HFF-Myc (cell line): ENCODE measurements at regions not wholly inside any gene's neighbourhood (a gene's known extent, or its start where the extent isn't known, plus 50 kb on each side); places are given as distances from the start of the nearest gene placed in this dataset.

Source experiments
- DNase-seq: peaks from one replicate; pipeline ENCODE4 v3.0.0-alpha.2; 2011; ENCODE audit warnings: low read depth; ENCODE audit errors: extremely low read depth
- H3K4me3 ChIP-seq: replicated peaks from 2 replicates; pipeline ENCODE4 v1.5.1; 2011; ENCODE audit warnings: low read depth, mild to moderate bottlenecking, control low read depth, low read length
- TF ChIP-seq, protein P1 (sequence below): IDR thresholded peaks from 2 replicates; pipeline ENCODE4 v1.5.1; 2012; ENCODE audit warnings: mild to moderate bottlenecking, low read depth, low read length, control low read depth; ENCODE audit errors: missing control alignments

GRCh38 chr6:19158586-19158985 is 678.6 kb upstream of the ID4 start:
- H3K4me3 ChIP-seq = no peak overlapping the region
- no peak for DNase-seq
- TF ChIP-seq, protein P1, sequence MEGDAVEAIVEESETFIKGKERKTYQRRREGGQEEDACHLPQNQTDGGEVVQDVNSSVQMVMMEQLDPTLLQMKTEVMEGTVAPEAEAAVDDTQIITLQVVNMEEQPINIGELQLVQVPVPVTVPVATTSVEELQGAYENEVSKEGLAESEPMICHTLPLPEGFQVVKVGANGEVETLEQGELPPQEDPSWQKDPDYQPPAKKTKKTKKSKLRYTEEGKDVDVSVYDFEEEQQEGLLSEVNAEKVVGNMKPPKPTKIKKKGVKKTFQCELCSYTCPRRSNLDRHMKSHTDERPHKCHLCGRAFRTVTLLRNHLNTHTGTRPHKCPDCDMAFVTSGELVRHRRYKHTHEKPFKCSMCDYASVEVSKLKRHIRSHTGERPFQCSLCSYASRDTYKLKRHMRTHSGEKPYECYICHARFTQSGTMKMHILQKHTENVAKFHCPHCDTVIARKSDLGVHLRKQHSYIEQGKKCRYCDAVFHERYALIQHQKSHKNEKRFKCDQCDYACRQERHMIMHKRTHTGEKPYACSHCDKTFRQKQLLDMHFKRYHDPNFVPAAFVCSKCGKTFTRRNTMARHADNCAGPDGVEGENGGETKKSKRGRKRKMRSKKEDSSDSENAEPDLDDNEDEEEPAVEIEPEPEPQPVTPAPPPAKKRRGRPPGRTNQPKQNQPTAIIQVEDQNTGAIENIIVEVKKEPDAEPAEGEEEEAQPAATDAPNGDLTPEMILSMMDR = no peak

DNA sequence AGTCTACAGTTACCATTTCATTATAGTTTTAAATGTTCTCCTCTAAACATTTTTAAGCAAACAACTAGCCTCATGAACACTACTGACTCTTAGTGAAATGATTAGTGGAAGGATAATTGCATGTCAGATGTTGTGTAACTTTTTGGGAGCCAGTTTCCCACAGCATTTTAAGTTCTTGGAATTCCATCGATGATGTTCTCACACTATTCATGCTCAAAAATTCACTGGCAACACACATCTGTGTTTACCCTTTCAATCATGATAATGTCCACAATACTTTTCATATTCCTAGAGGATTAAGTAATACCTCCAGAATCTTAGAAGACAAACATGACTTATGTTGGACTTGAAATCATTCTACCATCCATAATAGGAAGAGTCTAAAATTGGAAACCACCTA is 678.1 kb upstream of the ID4 start:
- H3K4me3 ChIP-seq = no peak overlapping the region
- TF ChIP-seq, protein P1 = no peak
- no peak for DNase-seq

DNA sequence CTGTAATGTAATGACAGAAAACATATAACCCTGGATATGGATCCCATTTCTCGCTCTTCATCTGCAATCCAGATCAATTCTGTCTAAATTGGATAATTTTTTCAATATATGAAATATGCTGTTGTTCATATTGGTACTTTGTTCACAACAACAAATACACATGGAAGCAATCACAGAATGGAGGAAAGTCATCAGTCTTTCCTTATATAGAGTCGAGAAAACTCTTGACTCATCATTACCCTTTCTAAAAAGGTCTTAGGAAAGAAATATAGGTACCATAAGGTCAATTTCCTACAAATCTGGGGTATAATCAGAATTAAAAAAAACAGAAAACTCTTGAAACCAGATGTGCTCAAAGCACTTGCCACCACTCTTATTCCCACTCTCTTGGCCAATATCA is 677.6 kb upstream of the ID4 start:
- TF ChIP-seq, protein P1 = no peak
- DNase-seq = no peak
- no peak overlapping the region for H3K4me3 ChIP-seq

DNA sequence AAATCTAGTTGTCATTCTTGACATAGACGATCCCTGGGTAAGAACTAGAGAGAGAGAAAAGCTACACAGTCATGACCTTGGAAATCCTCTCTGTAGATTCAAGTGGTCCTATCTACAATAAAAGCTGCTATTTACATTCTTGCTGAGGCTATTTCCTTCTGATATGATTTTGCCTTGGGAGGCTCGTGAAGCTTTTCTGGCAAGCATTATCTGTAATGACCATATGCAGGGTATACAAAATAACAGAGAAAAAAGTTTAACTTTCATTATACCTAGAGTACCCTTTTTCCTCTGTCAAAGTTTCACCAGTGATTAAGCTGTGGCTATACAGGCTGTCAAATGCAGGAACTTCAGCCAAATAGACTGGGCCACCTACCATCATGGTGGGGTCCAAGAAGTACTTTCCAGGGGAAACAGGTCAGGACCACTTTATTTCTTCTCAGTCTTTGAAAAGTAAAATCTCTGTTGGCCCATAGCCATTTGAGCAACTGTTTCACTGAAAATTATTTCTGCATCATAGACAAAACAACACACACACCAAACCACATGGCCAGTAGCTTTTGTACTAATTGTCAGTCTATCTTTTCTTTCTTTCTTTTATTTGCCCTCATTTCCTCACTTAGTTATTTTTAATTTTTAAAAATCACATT is 677.0 kb upstream of the ID4 start:
- TF ChIP-seq, protein P1 = no peak
- H3K4me3 ChIP-seq = no peak overlapping the region
- no peak for DNase-seq

GRCh38 chr6:19167251-19167650 is 669.9 kb upstream of the ID4 start:
- no peak for DNase-seq
- no peak overlapping the region for H3K4me3 ChIP-seq
- TF ChIP-seq, protein P1 = no peak

GRCh38 chr6:19169366-19169765 is 667.8 kb upstream of the ID4 start:
- H3K4me3 ChIP-seq = no peak overlapping the region
- TF ChIP-seq, protein P1 = no peak
- no peak for DNase-seq

DNA sequence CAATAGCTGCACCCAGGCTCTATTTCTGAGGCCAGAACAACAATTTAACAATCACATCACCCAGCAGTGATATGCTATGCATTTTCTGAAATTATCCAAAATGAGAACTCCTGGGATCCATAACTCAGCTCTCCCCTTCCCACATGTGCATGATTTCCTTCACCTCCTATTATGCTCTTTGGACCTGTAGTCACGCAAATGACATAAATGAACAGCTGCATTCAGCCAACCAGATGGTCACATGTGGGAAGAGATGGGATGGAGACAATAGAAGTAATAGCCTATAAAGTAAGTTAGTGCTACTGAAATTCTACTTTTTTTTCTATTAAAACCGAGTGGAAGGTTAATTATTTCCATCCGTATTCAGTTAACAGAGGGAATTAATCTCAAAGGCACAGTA is 662.1 kb upstream of the ID4 start:
- TF ChIP-seq, protein P1 = no peak
- no peak for DNase-seq
- H3K4me3 ChIP-seq = no peak overlapping the region
